Epithelial cell of esophagus (primary cell): ENCODE measurements at regions not wholly inside any gene's neighbourhood (a gene's known extent, or its start where the extent isn't known, plus 50 kb on each side); places are given as distances from the start of the nearest gene placed in this dataset.

ENCODE experiments used
- DNase-seq: peaks from one replicate; pipeline ENCODE4 v3.0.0; 2010; ENCODE audit warnings: low read depth
- H3K4me3 ChIP-seq: 2 replicates; pipeline ENCODE4 v1.5.1; 2011; ENCODE audit warnings: mild to moderate bottlenecking, low read length, control low read depth
- CTCF ChIP-seq: IDR thresholded peaks from 2 replicates; pipeline ENCODE4 v1.5.1; 2011; ENCODE audit warnings: low read depth, mild to moderate bottlenecking, low read length, control low read depth, inconsistent platforms; ENCODE audit not compliant: insufficient read depth; ENCODE audit errors: missing control alignments

GRCh38 chr20:60092729-60093128, 134.5 kb downstream of the CDH26 start:
- no peak overlapping the region for H3K4me3 ChIP-seq
- no peak for DNase-seq
- TF ChIP-seq CTCF, result no peak

- DNase-seq, result no peak
- no peak for TF ChIP-seq CTCF
- H3K4me3 ChIP-seq, result no peak overlapping the region
Observed at GRCh38 chr20:60095456-60095855, 137.2 kb downstream of the CDH26 start.

- no peak for TF ChIP-seq CTCF
- no peak for DNase-seq
- H3K4me3 ChIP-seq, result no peak overlapping the region
Observed at GRCh38 chr20:60096166-60096565, 137.9 kb downstream of the CDH26 start.

GRCh38 chr20:60097285-60097684, 139.1 kb downstream of the CDH26 start:
- no peak for DNase-seq
- no peak for TF ChIP-seq CTCF
- no peak overlapping the region for H3K4me3 ChIP-seq

- no peak overlapping the region for H3K4me3 ChIP-seq
- TF ChIP-seq CTCF, result no peak
- no peak for DNase-seq
Observed at GRCh38 chr20:60100780-60101179, 142.6 kb downstream of the CDH26 start.

- no peak for DNase-seq
- no peak overlapping the region for H3K4me3 ChIP-seq
- TF ChIP-seq CTCF, result no peak
Observed at GRCh38 chr20:60101201-60101890, 143.1 kb downstream of the CDH26 start.

GRCh38 chr20:60101891-60102281, 143.7 kb downstream of the CDH26 start:
- no peak for TF ChIP-seq CTCF
- DNase-seq, result no peak
- no peak overlapping the region for H3K4me3 ChIP-seq
